Activated CD4-positive, alpha-beta T cell treated with anti-CD3 and anti-CD28 coated beads, Interleukin-2, amount 50 U/mL, for 1 hour (primary cell): ENCODE measurements at regions not wholly inside any gene's neighbourhood (a gene's known extent, or its start where the extent isn't known, plus 50 kb on each side); places are given as distances from the start of the nearest gene placed in this dataset.
"Not testable (repeated sequence)": the region's sequence is repeated elsewhere in the genome, so short reads cannot be mapped to it uniquely, and the experiment has no call there.

ENCODE experiments used
- DNase-seq: peaks from one replicate; pipeline ENCODE4 v3.0.0-alpha.2; 2020

GRCh38 chr1:157319567-157319966 lies 181.4 kb upstream of the ETV3 start:
- no peak for DNase-seq

- DNase-seq, result not testable (repeated sequence)
Observed at GRCh38 chr1:157317229-157317628, 179.0 kb upstream of the ETV3 start.

GRCh38 chr1:157315544-157315943 lies 177.3 kb upstream of the ETV3 start:
- no peak for DNase-seq

GRCh38 chr1:157314408-157314807 lies 176.2 kb upstream of the ETV3 start:
- DNase-seq, result no peak

- no peak for DNase-seq
Observed at GRCh38 chr1:157313240-157313807, 175.1 kb upstream of the ETV3 start.

GRCh38 chr1:157312082-157312812 lies 174.1 kb upstream of the ETV3 start:
- DNase-seq, result no peak

GRCh38 chr1:157311730-157312081 lies 173.5 kb upstream of the ETV3 start:
- DNase-seq, result no peak

- not testable (repeated sequence) for DNase-seq
Observed at GRCh38 chr1:157310805-157311729, 172.9 kb upstream of the ETV3 start.

GRCh38 chr1:157310401-157310800 lies 172.2 kb upstream of the ETV3 start:
- no peak for DNase-seq

GRCh38 chr1:157307491-157307890 lies 169.3 kb upstream of the ETV3 start:
- no peak for DNase-seq

- DNase-seq, result no peak
Observed at GRCh38 chr1:157306896-157307295, 168.7 kb upstream of the ETV3 start.

GRCh38 chr1:157304271-157304670 lies 166.1 kb upstream of the ETV3 start:
- no peak for DNase-seq

GRCh38 chr1:157302724-157303123 lies 164.5 kb upstream of the ETV3 start:
- no peak for DNase-seq

- no peak for DNase-seq
Observed at GRCh38 chr1:157302199-157302497, 164.0 kb upstream of the ETV3 start.

GRCh38 chr1:157301477-157302198 lies 163.4 kb upstream of the ETV3 start:
- no peak for DNase-seq

GRCh38 chr1:157294387-157295145 lies 156.4 kb upstream of the ETV3 start:
- DNase-seq, result not testable (repeated sequence)

GRCh38 chr1:157292809-157293564 lies 154.8 kb upstream of the ETV3 start:
- no peak for DNase-seq

GRCh38 chr1:157292302-157292701 lies 154.1 kb upstream of the ETV3 start:
- DNase-seq, result no peak

- no peak for DNase-seq
Observed at GRCh38 chr1:157291083-157291482, 152.9 kb upstream of the ETV3 start.

- DNase-seq, result no peak
Observed at GRCh38 chr1:157289424-157290105, 151.4 kb upstream of the ETV3 start.

GRCh38 chr1:157288996-157289395 lies 150.8 kb upstream of the ETV3 start:
- DNase-seq, result no peak
